ENCODE measurements at regions not wholly inside any gene's neighbourhood (a gene's known extent, or its start where the extent isn't known, plus 50 kb on each side); places are given as distances from the start of the nearest gene placed in this dataset.

DNA sequence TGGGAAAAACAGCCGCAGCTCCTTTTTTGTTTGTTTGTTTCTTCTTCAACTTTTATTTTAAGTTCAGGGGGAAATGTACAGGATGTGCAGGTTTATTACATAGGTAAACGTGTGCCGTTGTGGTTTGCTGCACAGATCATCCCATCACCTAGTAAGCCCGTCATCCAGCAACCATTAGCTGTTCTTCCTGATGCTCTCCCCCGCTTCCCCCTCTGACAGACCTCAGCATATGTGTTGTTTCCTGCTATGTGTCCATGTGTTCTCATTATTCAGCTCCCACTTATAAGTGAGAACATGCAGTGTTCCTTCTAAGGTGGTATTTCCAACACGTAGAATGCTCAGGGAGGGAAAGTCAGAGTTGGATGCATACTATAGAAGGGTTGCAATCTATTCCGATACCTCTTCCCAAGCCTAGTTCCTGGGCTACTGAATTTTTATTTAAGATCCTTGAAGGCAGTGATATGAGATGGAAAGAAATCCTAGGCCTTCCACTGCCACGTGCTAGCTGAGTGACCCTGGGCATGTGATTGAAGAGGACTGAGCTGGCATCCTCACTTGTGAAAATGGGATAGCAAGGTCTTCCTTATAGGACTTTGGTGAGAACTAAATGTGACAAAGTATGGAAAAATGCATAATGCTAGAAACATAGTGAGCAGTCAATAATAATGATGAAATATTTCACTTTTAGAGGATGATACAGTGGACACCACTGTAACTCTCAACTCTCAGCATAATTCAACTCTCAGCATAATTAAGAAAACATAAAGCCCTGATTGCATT is 278.5 kb downstream of the REEP3 start:
- TF ChIP-seq, protein P1, sequence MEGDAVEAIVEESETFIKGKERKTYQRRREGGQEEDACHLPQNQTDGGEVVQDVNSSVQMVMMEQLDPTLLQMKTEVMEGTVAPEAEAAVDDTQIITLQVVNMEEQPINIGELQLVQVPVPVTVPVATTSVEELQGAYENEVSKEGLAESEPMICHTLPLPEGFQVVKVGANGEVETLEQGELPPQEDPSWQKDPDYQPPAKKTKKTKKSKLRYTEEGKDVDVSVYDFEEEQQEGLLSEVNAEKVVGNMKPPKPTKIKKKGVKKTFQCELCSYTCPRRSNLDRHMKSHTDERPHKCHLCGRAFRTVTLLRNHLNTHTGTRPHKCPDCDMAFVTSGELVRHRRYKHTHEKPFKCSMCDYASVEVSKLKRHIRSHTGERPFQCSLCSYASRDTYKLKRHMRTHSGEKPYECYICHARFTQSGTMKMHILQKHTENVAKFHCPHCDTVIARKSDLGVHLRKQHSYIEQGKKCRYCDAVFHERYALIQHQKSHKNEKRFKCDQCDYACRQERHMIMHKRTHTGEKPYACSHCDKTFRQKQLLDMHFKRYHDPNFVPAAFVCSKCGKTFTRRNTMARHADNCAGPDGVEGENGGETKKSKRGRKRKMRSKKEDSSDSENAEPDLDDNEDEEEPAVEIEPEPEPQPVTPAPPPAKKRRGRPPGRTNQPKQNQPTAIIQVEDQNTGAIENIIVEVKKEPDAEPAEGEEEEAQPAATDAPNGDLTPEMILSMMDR (IDR thresholded peaks at IDR 0.05) = no peak
- TF ChIP-seq POLR2A (IDR thresholded peaks at IDR 0.05) = no peak

Data from Peyer's patch (tissue), 4 donors.